ENCODE measurements at regions not wholly inside any gene's neighbourhood (a gene's known extent, or its start where the extent isn't known, plus 50 kb on each side); places are given as distances from the start of the nearest gene placed in this dataset.

DNA sequence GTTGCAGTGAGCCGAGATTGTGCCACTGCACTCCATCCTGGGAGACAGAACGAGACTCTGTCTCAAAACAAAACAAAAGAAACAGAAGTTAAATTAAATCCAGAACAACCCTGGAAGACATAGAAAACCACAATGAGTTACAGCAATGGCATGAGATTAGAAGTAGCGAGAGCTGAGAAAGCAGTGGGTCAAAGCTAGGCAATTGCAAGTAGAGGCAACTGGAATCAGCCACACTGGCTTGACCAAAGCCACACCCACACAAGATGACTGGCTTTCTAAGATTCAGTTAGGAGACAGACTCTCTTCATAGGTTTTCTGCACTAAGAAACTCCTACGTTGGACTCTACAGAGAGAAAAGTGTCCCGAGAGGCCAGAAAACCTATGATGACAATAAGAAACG, 443.0 kb downstream of the GPM6A start:
- Mint-ChIP-seq H3K27me3 (no peaks in the 10 kb centered on the region), H3K27ac (no peak overlapping the region), H3K36me3 (no peaks in the 10 kb centered on the region), H3K4me3 (no peak overlapping the region), H3K9me3 (no peaks in the 10 kb centered on the region), H3K4me1 (ENCODE audit: low read depth) (no peaks in the 10 kb centered on the region)
- POLR2A ChIA-PET = no interaction called here
- DNase-seq = no peak
- intact Hi-C loops (cut with micrococcal nuclease) = no loop called here
- CTCF ChIA-PET = no interaction called here

DNA sequence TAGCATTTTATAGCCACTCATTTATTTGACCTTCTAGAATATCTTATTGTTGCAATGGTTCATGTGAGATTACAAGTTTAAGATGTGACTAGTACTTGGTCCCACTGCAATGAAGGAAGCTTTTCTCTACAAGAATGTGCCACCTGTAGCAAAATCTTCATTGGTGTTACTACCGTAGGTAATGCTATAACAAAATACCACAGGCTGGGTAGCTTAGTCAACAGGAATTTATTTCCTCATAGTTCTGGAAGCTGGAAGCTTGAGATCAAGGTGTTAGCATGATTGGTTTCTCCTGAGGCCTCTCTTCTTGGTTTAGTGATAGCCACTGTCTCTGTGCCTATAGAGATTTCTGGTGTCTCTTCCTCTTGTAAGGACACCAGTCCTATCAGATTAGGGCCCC, 441.0 kb downstream of the GPM6A start:
- H3K9me3 Mint-ChIP-seq = no peaks in the 10 kb centered on the region
- H3K4me3 Mint-ChIP-seq = no peak overlapping the region
- H3K27me3 Mint-ChIP-seq = no peaks in the 10 kb centered on the region
- ChIA-PET CTCF (no interaction called here), POLR2A (no interaction called here)
- DNase-seq = no peak
- no peak overlapping the region for H3K27ac Mint-ChIP-seq
- intact Hi-C loops (cut with micrococcal nuclease) = no loop called here
- H3K4me1 Mint-ChIP-seq (ENCODE audit: low read depth) = no peaks in the 10 kb centered on the region
- no peaks in the 10 kb centered on the region for H3K36me3 Mint-ChIP-seq

DNA sequence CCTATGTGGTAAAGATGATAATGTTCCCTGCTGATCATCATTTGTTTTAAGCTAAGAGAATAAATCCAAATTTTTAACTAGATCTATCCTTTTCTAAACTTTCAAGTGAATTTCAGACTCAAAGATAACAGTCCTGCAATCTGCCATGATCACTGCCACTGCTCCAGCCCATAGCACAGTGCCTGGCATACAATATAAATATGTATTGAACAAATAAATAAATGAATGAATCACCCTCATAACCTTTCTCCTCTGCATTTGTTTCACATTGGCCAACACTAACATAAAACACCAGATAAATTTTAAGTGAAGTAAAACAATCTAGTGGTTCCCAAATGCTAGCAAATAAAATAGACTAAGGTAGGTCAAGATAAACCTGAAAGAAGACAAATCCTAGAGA, 439.0 kb downstream of the GPM6A start:
- Mint-ChIP-seq H3K4me1 (ENCODE audit: low read depth) (no peaks in the 10 kb centered on the region), H3K27me3 (no peaks in the 10 kb centered on the region), H3K27ac (no peak overlapping the region), H3K4me3 (no peak overlapping the region), H3K9me3 (peaks cover 4% of the 10 kb centered on the region), H3K36me3 (no peaks in the 10 kb centered on the region)
- intact Hi-C loops (cut with micrococcal nuclease) = no loop called here
- CTCF ChIA-PET = no interaction called here
- POLR2A ChIA-PET = no interaction called here
- DNase-seq = no peak

DNA sequence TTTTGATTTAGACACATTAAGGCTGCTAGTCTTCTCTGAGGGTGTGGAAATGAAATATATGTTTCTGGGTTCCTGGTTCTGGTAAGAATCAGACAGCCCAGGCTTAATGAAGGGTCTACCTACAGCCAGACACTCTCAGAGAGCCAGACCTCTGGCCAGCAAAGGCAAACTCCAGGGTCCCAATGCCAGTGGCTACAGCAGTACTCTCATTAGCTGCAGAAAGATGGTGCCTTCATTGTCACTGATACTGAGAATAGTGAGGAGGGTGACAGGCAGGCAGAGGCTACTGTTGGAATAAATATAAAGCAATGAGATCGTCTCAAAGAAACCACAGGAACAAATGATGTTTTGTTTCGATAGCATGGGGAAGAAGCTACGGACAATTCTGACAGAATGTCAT, 437.6 kb downstream of the GPM6A start:
- Mint-ChIP-seq H3K9me3 (peaks cover 4% of the 10 kb centered on the region), H3K4me3 (no peak overlapping the region), H3K36me3 (no peaks in the 10 kb centered on the region), H3K27me3 (no peaks in the 10 kb centered on the region), H3K27ac (no peak overlapping the region), H3K4me1 (ENCODE audit: low read depth) (no peaks in the 10 kb centered on the region)
- no peak for DNase-seq
- ChIA-PET CTCF (no interaction called here), POLR2A (no interaction called here)
- intact Hi-C loops (cut with micrococcal nuclease) = no loop called here

GRCh38 chr4:175376287-175376977, 435.6 kb downstream of the GPM6A start:
- intact Hi-C loops (cut with micrococcal nuclease) = no loop called here
- POLR2A ChIA-PET = no interaction called here
- H3K27ac Mint-ChIP-seq = no peak overlapping the region
- H3K36me3 Mint-ChIP-seq = no peaks in the 10 kb centered on the region
- no peaks in the 10 kb centered on the region for H3K4me1 Mint-ChIP-seq (ENCODE audit: low read depth)
- no peak for DNase-seq
- no peaks in the 10 kb centered on the region for H3K27me3 Mint-ChIP-seq
- no peak overlapping the region for H3K4me3 Mint-ChIP-seq
- CTCF ChIA-PET = no interaction called here
- peaks cover 4% of the 10 kb centered on the region for H3K9me3 Mint-ChIP-seq

DNA sequence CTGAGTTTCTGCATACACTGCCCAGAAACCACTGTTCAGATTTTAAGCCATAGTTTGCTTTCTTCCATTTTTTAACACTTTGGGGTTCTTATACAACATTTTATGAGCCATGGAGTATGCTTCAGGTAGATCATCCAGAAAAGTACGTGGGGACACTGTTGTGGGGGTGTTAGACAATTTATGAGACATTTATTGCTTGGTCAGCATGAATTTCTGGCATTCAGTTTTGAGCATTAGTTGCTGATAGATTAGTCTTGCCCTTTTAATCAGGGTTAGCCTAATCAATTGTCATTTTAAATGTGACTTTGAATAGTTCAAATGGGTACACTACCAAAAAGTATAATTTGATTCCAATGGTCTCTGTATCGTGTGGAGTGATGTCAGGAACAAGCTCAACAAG, 434.9 kb downstream of the GPM6A start:
- no peaks in the 10 kb centered on the region for H3K27me3 Mint-ChIP-seq
- no peaks in the 10 kb centered on the region for H3K36me3 Mint-ChIP-seq
- peaks cover 4% of the 10 kb centered on the region for H3K9me3 Mint-ChIP-seq
- intact Hi-C loops (cut with micrococcal nuclease) = no loop called here
- ChIA-PET POLR2A (no interaction called here), CTCF (no interaction called here)
- DNase-seq = no peak
- no peak overlapping the region for H3K27ac Mint-ChIP-seq
- no peak overlapping the region for H3K4me3 Mint-ChIP-seq
- H3K4me1 Mint-ChIP-seq (ENCODE audit: low read depth) = no peaks in the 10 kb centered on the region

- ChIA-PET CTCF (no interaction called here), POLR2A (no interaction called here)
- Mint-ChIP-seq H3K4me1 (ENCODE audit: low read depth) (no peaks in the 10 kb centered on the region), H3K36me3 (no peaks in the 10 kb centered on the region), H3K4me3 (no peak overlapping the region), H3K9me3 (peaks cover 4% of the 10 kb centered on the region), H3K27me3 (no peaks in the 10 kb centered on the region), H3K27ac (no peak overlapping the region)
- no peak for DNase-seq
- intact Hi-C loops (cut with micrococcal nuclease) = no loop called here
These were observed 433.7 kb downstream of the GPM6A start for GRCh38 chr4:175378372-175378771.

DNA sequence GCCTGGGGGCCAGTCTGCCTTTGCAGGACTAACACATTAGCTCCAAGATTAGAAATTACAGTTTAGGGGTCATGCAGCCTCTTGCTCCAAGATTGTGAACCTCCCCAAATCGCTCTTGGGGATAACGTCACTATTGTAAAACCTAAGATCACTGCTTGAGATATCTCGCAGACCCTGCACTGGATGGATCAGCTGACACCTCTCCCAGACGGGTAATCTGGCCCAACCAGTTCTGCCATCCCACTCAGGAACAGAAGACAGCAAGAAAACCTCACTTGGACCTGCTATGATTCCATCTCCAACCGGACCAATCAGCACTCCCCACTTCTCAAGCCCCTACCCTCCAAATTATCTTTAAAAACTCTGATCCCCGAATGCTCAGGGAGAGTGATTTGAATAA, 431.2 kb downstream of the GPM6A start:
- CTCF ChIA-PET = no interaction called here
- POLR2A ChIA-PET = no interaction called here
- intact Hi-C loops (cut with micrococcal nuclease) = no loop called here

GRCh38 chr4:175385797-175386196, 426.3 kb downstream of the GPM6A start:
- POLR2A ChIA-PET = no interaction called here
- DNase-seq = no peak
- Mint-ChIP-seq H3K36me3 (no peaks in the 10 kb centered on the region), H3K9me3 (peaks cover 2% of the 10 kb centered on the region), H3K27ac (no peak overlapping the region), H3K27me3 (no peaks in the 10 kb centered on the region), H3K4me3 (no peak overlapping the region), H3K4me1 (ENCODE audit: low read depth) (no peaks in the 10 kb centered on the region)
- intact Hi-C loops (cut with micrococcal nuclease) = no loop called here
- CTCF ChIA-PET = no interaction called here

More for the DNA sequence above, 431.2 kb downstream of the GPM6A start:
- H3K36me3 Mint-ChIP-seq = no peaks in the 10 kb centered on the region
- peaks cover 4% of the 10 kb centered on the region for H3K9me3 Mint-ChIP-seq
- no peaks in the 10 kb centered on the region for H3K4me1 Mint-ChIP-seq (ENCODE audit: low read depth)
- H3K27me3 Mint-ChIP-seq = no peaks in the 10 kb centered on the region
- no peak overlapping the region for H3K4me3 Mint-ChIP-seq
- DNase-seq = no peak
- no peak overlapping the region for H3K27ac Mint-ChIP-seq

GRCh38 chr4:175386776-175387507, 425.1 kb downstream of the GPM6A start:
- Mint-ChIP-seq H3K9me3 (peaks cover 6% of the 10 kb centered on the region), H3K27me3 (no peaks in the 10 kb centered on the region), H3K27ac (no peak overlapping the region), H3K4me3 (no peak overlapping the region), H3K36me3 (no peaks in the 10 kb centered on the region), H3K4me1 (ENCODE audit: low read depth) (no peaks in the 10 kb centered on the region)
- ChIA-PET POLR2A (no interaction called here), CTCF (no interaction called here)
- DNase-seq = no peak
- intact Hi-C loops (cut with micrococcal nuclease) = no loop called here

DNA sequence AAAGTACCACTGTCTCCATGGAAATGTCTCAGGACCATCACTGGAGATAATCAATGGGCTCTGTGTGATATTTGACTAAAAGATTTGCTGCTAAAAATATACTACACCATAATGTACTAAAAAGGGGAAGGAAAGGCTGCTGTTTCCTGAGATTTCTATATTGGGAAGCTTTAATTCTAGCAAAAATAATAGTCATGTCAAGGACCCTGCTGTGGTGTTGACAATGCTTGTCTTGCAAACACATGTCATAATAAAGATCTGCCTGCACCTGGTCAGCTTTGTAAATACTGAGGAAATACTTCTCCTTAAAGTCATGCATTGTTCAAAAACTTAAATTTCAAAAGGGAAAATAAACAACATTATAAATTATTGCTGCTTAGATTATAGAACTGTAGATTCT, 417.9 kb downstream of the GPM6A start:
- Mint-ChIP-seq H3K4me1 (ENCODE audit: low read depth) (no peaks in the 10 kb centered on the region), H3K9me3 (peaks cover 11% of the 10 kb centered on the region), H3K27me3 (no peaks in the 10 kb centered on the region), H3K36me3 (no peaks in the 10 kb centered on the region), H3K4me3 (no peak overlapping the region), H3K27ac (no peak overlapping the region)
- POLR2A ChIA-PET = no interaction called here
- intact Hi-C loops (cut with micrococcal nuclease) = no loop called here
- CTCF ChIA-PET = no interaction called here
- no peak for DNase-seq

DNA sequence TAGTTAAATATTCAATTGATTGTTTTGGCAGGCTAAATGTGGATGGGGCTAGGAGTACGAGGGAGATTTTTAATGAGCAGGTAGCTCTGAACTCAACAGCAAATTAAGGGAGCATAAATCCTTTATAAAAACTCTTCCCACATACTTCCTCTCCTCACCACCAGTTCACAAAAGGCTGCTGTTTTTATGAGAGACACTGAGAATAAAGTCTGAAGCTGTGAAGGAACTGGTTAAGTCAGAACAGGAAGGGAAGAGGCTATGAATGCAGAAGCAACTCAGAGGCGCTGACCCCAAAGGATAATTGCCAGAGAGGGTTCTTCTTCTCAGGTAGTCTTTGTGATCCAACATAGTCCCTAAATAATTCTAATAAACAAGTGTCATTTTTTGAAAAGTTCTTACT, 406.1 kb downstream of the GPM6A start:
- Mint-ChIP-seq H3K27me3 (no peaks in the 10 kb centered on the region), H3K36me3 (no peaks in the 10 kb centered on the region), H3K4me1 (ENCODE audit: low read depth) (no peaks in the 10 kb centered on the region), H3K9me3 (no peaks in the 10 kb centered on the region), H3K4me3 (no peak overlapping the region), H3K27ac (no peak overlapping the region)
- no peak for DNase-seq
- ChIA-PET CTCF (no interaction called here), POLR2A (interaction anchor here (0.7 kb wide), 1 partner anchor 22 kb away, joined by 3 read pairs; no protein-coding TSS in a partner anchor)
- intact Hi-C loops (cut with micrococcal nuclease) = no loop called here

- peaks cover 5% of the 10 kb centered on the region for H3K9me3 Mint-ChIP-seq
- no peaks in the 10 kb centered on the region for H3K36me3 Mint-ChIP-seq
- no peak for DNase-seq
- intact Hi-C loops (cut with micrococcal nuclease) = no loop called here
- CTCF ChIA-PET = no interaction called here
- H3K4me1 Mint-ChIP-seq (ENCODE audit: low read depth) = no peaks in the 10 kb centered on the region
- H3K4me3 Mint-ChIP-seq = no peak overlapping the region
- H3K27ac Mint-ChIP-seq = no peak overlapping the region
- H3K27me3 Mint-ChIP-seq = no peaks in the 10 kb centered on the region
- POLR2A ChIA-PET = no interaction called here
These were observed 404.1 kb downstream of the GPM6A start for GRCh38 chr4:175407926-175408325.
